MM.1S (cell line): ENCODE measurements at regions not wholly inside any gene's neighbourhood (a gene's known extent, or its start where the extent isn't known, plus 50 kb on each side); places are given as distances from the start of the nearest gene placed in this dataset.

ENCODE experiments used
- DNase-seq: peaks from one replicate; pipeline ENCODE4 v3.0.0-alpha.2; 2015
- H2AFZ ChIP-seq: fragments of 300-600 bp; sonication (generic); 2 replicates; pipeline ENCODE4 v1.6.0; 2016; ENCODE audit warnings: antibody characterized with exemption, low read length
- H3F3A ChIP-seq: fragments of 300-600 bp; sonication (generic); 2 replicates; pipeline ENCODE4 v1.6.1; 2016; ENCODE audit warnings: mild to moderate bottlenecking, antibody characterized with exemption, low read length, moderate library complexity, mixed read lengths; ENCODE audit not compliant: insufficient read depth
- H3K27ac ChIP-seq: fragments of 300-600 bp; sonication (generic); 2 replicates; pipeline ENCODE4 v1.5.1; 2016; ENCODE audit warnings: mild to moderate bottlenecking, low read length
- H3K27me3 ChIP-seq: fragments of 300-600 bp; sonication (generic); replicated peaks from 2 replicates; pipeline ENCODE4 v1.6.0; 2016; ENCODE audit warnings: low read length; ENCODE audit not compliant: insufficient read depth
- H3K36me3 ChIP-seq: fragments of 300-600 bp; sonication (generic); replicated peaks from 2 replicates; pipeline ENCODE4 v1.6.1; 2016; ENCODE audit warnings: mild to moderate bottlenecking, low read length, mixed read lengths; ENCODE audit not compliant: insufficient read depth
- H3K4me1 ChIP-seq: fragments of 300-600 bp; sonication (generic); 2 replicates; pipeline ENCODE4 v1.6.1; 2016; ENCODE audit warnings: low read length, mixed read lengths
- H3K4me2 ChIP-seq: fragments of 300-600 bp; sonication (generic); 2 replicates; pipeline ENCODE4 v1.6.0; 2016; ENCODE audit warnings: low read depth, low read length
- H3K4me3 ChIP-seq: fragments of 300-600 bp; sonication (generic); 2 replicates; pipeline ENCODE4 v1.5.1; 2016; ENCODE audit warnings: low read length, mixed read lengths
- H3K79me2 ChIP-seq: fragments of 300-600 bp; sonication (generic); 2 replicates; pipeline ENCODE4 v1.6.1; 2016; ENCODE audit warnings: mixed run types, low read length, mixed read lengths
- H3K9ac ChIP-seq: fragments of 300-600 bp; sonication (generic); 2 replicates; pipeline ENCODE4 v1.6.1; 2016; ENCODE audit warnings: low read length, mixed read lengths
- H3K9me2 ChIP-seq: fragments of 300-600 bp; sonication (generic); replicated peaks from 2 replicates; pipeline ENCODE4 v1.6.1; 2016; ENCODE audit warnings: mild to moderate bottlenecking, low read length, mixed read lengths; ENCODE audit not compliant: insufficient read depth
- H3K9me3 ChIP-seq: fragments of 300-600 bp; sonication (generic); replicated peaks from 2 replicates; pipeline ENCODE4 v1.6.1; 2016; ENCODE audit warnings: mild to moderate bottlenecking, low read length, mixed read lengths; ENCODE audit not compliant: insufficient read depth
- H4K20me1 ChIP-seq: fragments of 300-600 bp; sonication (generic); 2 replicates; pipeline ENCODE4 v1.6.1; 2016; ENCODE audit warnings: mild to moderate bottlenecking, low read length, moderate library complexity, mixed read lengths; ENCODE audit not compliant: insufficient read depth
- CTCF ChIP-seq: fragments of 300-600 bp; sonication (generic); IDR thresholded peaks from 2 replicates; pipeline ENCODE4 v1.5.1; 2016; ENCODE audit warnings: antibody characterized with exemption, low read length, mixed read lengths
- EZH2 ChIP-seq: fragments of 300-600 bp; sonication (generic); optimal IDR thresholded peaks from 2 replicates; pipeline ENCODE3; 2017; ENCODE audit warnings: low read depth, mild to moderate bottlenecking, antibody characterized with exemption, low read length, mixed read lengths
- EZH2phosphoT487 ChIP-seq: fragments of 300-600 bp; sonication (generic); IDR thresholded peaks from 2 replicates; pipeline ENCODE4 v1.6.1; 2018; ENCODE audit warnings: antibody characterized with exemption, low read length

GRCh38 chrX:13266641-13267345 is 53.1 kb downstream of the ATXN3L start:
- Histone ChIP-seq H3K9me3 (no peaks in the 10 kb centered on the region), H3K27ac (no peak overlapping the region), H3K9me2 (no peaks in the 10 kb centered on the region), H4K20me1 (no peaks in the 10 kb centered on the region), H3K79me2 (no peaks in the 10 kb centered on the region), H3K4me3 (no peak overlapping the region), H2AFZ (no peak overlapping the region), H3K36me3 (no peaks in the 10 kb centered on the region), H3K27me3 (no peaks in the 10 kb centered on the region), H3K4me1 (no peaks in the 10 kb centered on the region), H3F3A (no peaks in the 10 kb centered on the region), H3K9ac (no peak overlapping the region), H3K4me2 (no peak overlapping the region)
- TF ChIP-seq EZH2phosphoT487 (no peak), CTCF (no peak), EZH2 (no peak)
- no peak for DNase-seq

GRCh38 chrX:13265549-13266132 is 54.2 kb downstream of the ATXN3L start:
- no peaks in the 10 kb centered on the region for H4K20me1 ChIP-seq
- no peaks in the 10 kb centered on the region for H3K4me1 ChIP-seq
- no peaks in the 10 kb centered on the region for H3K36me3 ChIP-seq
- H2AFZ ChIP-seq = no peak overlapping the region
- no peaks in the 10 kb centered on the region for H3K9me2 ChIP-seq
- no peak overlapping the region for H3K27ac ChIP-seq
- H3K27me3 ChIP-seq = no peaks in the 10 kb centered on the region
- H3K9me3 ChIP-seq = no peaks in the 10 kb centered on the region
- no peak overlapping the region for H3K4me3 ChIP-seq
- H3K9ac ChIP-seq = no peak overlapping the region
- TF ChIP-seq EZH2 (no peak), CTCF (no peak), EZH2phosphoT487 (no peak)
- H3K79me2 ChIP-seq = no peaks in the 10 kb centered on the region
- H3K4me2 ChIP-seq = no peak overlapping the region
- DNase-seq = no peak
- no peaks in the 10 kb centered on the region for H3F3A ChIP-seq

- H3K9me3 ChIP-seq = no peaks in the 10 kb centered on the region
- no peaks in the 10 kb centered on the region for H3K27me3 ChIP-seq
- no peaks in the 10 kb centered on the region for H3F3A ChIP-seq
- no peaks in the 10 kb centered on the region for H3K36me3 ChIP-seq
- no peak for TF ChIP-seq CTCF
- no peak for TF ChIP-seq EZH2phosphoT487
- TF ChIP-seq EZH2 = no peak
- H3K9me2 ChIP-seq = no peaks in the 10 kb centered on the region
- no peak overlapping the region for H3K9ac ChIP-seq
- no peak overlapping the region for H3K27ac ChIP-seq
- H3K4me2 ChIP-seq = no peak overlapping the region
- H4K20me1 ChIP-seq = no peaks in the 10 kb centered on the region
- H3K4me1 ChIP-seq = no peaks in the 10 kb centered on the region
- H3K79me2 ChIP-seq = no peaks in the 10 kb centered on the region
- H2AFZ ChIP-seq = no peak overlapping the region
- H3K4me3 ChIP-seq = no peak overlapping the region
- DNase-seq = no peak
Measured at GRCh38 chrX:13265111-13265510, 54.7 kb downstream of the ATXN3L start.
